CD4-positive, alpha-beta T cell treated with Interleukin-6 for 4 hours (primary cell): ENCODE measurements at regions not wholly inside any gene's neighbourhood (a gene's known extent, or its start where the extent isn't known, plus 50 kb on each side); places are given as distances from the start of the nearest gene placed in this dataset.
"Not testable (repeated sequence)": the region's sequence is repeated elsewhere in the genome, so short reads cannot be mapped to it uniquely, and the experiment has no call there.

Experiments
- DNase-seq: peaks from one replicate; pipeline ENCODE4 v3.0.0-alpha.2; 2020; ENCODE audit warnings: mixed read lengths

DNA sequence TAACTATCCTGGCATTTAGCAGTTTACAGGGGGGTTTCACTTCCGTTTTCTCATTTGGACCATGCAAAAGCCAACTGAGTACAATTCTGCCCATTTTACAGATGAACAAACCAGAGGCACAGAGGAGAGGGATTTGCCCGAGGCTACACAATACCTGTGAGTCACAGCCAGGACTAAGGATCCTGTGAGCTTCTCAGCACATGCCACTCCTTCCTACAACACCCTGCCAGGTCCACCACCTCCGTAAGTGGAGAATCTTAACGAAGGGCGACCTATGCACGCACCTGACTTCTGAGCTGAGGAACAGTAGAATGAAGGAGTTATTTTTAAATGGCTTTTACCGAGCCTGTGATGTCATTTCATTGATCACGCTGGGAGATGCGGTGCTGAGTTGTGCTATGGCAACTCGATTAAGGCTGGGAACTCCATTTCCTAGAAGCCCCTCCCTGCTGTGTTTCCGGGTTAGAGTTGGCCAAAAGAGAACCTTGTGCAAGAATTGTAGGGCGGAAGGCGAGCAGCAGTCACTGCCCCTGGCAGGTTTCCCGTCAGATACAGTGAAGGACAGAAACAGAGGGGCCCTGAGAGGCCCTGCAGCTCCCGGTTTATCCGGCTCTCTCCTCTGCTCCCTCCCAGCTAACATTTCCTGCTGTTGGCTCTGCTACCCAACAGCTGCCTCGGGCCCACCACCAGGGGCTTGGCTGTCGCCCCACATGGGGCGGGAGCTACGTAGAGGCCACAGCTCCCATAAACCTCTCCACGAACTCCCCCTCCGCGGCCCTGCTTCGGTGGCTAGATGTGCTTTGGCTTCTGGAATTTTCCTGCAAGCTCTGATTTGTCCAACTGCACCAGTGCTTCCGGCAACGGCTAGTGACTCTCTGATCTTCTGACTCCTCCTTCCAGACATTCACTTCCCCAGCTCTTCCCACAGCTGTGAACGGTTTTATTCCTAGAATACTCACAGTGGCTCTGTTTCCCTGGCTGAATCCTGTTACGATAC, 75.1 kb upstream of the USP9X start:
- DNase-seq, result peak; percentile 62

DNA sequence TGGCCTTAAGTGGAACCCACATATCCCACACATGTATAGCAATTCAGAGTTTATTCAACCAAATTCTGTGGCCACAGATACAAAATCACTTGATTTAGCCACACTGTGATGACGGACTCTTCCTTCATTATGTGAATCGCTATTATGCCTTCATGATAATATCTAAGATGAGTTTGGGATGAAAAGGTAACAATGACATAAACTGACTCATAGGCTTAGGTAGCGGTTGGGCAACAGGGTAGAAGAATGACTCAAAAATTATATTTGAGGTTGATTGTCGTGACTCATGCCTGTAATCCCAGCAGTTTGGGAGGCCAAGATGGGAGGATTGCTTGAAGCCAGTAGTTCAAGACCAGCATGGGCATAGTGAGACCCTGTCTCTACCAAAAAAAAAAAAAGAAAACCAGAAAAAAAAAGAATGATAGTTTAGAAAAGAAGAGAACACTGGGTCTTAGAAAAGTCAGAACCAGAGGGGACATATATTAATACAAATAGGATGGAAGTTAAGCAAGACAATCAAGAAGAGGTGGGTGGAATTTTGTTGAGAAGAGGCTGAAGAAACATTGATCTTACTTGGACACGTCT, 70.4 kb upstream of the USP9X start:
- no peak for DNase-seq

DNA sequence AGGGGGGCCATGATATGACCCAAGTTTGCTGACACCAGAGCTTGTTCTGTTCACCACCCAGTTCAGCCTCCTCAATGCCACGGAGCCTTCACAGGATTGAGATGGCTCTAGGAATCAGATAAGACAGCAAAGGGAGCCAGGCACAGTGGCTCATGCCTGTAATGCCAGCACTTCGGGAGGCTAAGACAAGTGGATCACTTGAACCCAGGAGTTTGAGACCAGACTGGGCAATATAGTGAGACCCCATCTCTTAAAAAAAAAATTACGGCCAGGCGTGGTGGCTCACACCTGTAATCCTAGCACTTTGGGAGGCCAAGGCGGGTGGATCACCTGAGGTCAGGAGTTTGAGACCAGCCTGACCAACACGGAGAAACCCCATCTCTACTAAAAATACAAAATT, 67.5 kb upstream of the USP9X start:
- DNase-seq, result not testable (repeated sequence)

DNA sequence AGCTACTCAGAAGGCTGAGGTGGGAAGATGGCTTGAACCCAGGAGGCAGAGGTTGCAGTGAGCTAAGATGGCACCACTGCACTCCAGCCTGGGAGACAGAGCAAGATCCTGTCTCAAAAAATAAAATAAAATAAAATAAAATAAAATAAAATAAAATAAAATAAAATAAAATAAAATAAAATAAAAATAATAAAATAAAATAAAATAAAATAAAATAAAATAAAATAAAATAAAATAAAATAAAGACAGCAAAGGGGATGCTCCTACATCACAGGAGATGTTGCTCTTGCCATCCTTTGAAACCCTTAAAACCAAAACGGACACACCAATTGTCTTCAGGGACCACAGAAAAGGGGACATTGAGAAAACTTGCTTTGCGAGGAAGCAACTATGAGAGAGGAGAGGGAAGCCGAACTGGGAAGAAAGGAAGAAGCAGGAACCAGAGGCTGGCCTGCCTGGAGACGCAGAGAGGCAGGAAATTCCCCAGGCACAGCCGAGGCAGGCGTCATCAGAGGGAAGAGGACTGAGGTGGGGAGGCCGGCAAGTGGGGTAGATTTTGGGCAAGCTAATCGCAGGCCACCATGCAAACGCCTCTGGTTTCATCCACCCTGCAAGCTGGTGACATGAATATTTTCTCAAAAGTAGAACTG, 66.7 kb upstream of the USP9X start:
- DNase-seq, result not testable (repeated sequence)

DNA sequence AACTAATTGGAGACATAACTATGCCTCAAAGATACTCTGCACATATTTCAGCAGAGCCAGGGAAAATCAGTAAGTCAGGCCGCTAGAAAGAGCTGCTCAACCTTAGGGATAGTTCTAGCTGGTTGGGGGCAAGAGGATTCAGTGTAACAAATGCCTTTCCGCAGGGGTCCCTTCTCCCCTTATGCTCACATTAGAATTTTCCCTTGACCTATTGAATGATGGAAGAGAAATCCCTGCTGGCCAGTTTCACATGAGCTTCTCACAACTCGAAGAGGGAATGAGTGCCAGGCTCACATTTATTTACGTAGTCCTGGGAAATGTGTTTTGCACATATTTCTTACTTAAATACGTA, 66.2 kb upstream of the USP9X start:
- no peak for DNase-seq

DNA sequence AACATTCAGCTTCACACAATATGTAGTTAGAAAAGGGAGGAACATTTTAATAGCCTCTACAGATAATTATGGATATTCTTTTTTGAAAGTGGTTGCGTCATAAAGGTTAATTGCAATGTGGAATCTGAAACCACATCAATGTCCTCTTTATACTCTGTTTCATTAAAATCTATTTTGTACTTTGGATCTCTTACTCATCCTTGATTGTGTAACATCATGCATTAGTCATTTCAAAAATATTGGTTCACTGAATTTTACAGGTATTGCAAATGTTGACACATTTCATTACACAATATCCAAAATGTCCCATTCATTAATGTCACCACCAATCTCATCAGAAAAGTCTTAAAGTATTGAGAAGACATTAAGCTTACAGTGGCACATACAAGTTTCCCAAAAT, 62.7 kb upstream of the USP9X start:
- no peak for DNase-seq

DNA sequence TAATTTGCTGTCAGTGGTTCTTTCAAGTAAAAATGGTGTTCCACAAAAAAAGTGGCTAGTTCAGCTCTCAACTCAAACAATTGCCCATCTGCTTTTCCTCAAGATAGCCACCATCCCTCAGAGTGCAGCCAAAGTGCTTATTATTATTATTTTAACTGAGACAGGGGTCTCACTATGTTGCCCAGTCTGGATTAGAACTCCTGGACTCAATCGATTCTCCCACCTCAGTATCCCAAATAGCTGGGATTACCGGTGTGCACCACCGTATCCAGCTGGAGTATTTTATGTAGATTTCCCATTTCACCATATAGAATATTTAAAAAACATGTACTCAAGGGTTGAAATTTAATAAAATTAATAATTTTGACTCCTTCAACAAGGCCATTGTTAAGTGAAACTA, 62.1 kb upstream of the USP9X start:
- DNase-seq, result no peak

DNA sequence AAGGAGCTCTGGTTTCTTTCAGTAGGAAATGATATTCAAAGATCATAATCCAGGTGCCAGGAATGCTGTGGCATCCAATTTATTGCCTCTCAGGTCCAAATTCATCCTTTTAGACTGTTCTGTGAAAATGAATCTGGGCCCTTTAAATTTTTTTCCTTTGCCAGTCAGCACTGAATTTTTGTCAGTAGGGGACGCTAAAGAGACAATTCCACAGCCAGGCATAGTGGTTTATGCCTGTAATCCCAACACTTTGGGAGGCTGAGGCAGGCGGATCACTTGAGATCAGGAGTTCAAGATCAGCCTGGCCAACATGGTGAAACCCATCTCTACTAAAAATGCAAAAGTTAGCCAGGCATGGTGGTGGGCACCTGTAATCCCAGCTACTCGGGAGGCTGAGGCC, 60.9 kb upstream of the USP9X start:
- not testable (repeated sequence) for DNase-seq

DNA sequence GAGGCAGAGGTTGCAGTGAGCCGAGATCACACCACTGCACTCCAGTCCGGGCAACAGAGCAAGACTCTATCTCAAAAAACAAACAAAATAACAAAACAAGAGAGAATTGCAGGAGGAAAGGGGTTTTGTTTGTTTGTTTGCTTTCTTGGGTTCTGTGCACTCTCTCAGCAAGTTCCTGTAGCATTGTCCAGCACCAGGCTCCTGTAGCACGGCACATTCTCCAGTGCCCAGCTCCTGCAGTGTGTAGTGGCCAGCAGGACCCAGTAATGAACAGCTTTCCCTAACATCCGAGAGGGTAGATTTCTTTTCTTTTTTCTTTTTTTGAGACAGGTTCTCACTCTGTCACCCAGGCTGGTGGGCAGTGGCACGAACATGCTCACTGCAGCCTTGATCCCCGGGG, 60.5 kb upstream of the USP9X start:
- DNase-seq, result no peak

DNA sequence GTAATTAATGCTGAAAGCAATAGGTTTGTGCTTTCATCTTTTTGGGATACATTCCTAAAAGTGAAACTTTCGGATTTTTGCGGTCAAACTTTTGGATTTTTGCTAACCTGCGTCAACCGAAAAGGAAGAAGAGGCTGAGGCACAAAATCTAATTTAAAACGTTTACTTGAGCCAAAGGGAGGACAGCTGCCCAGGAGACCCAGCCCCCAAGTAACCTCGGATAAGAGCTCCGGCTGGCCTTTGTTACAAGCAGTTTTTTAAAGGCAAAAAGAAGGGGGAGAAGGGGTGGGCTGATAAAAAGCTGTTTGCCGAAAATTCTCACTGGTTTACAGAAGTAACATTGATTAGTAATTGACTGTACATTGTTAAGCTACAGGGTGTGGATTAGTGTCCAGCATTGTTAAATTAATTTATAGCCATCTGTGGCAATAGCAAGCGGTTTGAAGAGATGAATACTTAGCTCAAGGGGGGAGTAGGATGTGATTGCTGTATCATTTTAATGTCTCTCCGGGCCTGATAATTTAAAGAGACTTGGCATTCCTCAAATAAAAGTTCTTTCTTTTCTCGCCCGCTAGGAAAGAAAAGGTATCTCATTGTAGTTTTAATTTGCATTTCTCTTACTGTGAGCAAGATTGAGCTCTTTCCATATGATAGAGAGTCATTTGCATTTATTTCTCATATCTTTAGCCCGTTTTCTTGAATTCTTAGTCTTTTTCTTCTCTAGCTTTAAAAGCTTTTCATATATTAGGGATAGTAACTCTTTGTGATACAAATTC, 59.1 kb upstream of the USP9X start:
- no peak for DNase-seq

DNA sequence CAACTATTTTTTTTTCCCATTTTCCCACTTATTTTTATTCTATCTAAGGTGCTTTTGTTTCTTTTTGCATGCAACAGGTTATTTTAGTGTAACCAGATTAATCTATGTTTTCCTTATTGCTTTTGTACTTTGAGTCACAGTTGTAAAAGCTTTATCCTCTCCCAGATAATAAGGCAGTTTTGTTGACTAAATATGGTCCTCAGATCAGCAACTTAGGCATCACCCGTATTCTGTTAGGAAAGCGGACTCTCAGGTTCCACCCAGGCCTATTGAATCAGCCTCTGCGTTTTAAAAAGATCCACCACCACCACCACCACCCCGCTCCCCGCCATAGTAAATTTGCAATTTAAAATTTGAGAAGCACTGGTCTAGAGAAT, 58.6 kb upstream of the USP9X start:
- no peak for DNase-seq

DNA sequence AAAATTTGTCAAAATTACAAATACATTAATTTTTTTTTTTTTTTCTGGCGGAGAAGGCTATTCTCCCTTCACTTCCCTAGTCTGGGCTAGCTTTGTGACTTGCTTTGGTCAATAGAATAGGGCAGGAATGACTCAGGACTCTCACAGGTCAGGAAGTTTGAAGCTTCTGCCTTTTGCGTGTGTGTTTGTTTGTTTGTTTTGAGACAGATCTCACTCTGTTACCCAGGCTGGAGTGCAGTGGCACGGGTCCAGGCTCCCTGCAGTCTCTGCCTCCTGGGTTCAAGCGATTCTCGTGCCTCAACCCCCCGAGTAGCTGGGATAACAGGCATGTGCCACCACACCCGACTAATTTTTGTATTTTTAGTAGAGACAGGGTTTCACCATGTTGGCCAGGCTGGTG, 55.9 kb upstream of the USP9X start:
- DNase-seq, result no peak

DNA sequence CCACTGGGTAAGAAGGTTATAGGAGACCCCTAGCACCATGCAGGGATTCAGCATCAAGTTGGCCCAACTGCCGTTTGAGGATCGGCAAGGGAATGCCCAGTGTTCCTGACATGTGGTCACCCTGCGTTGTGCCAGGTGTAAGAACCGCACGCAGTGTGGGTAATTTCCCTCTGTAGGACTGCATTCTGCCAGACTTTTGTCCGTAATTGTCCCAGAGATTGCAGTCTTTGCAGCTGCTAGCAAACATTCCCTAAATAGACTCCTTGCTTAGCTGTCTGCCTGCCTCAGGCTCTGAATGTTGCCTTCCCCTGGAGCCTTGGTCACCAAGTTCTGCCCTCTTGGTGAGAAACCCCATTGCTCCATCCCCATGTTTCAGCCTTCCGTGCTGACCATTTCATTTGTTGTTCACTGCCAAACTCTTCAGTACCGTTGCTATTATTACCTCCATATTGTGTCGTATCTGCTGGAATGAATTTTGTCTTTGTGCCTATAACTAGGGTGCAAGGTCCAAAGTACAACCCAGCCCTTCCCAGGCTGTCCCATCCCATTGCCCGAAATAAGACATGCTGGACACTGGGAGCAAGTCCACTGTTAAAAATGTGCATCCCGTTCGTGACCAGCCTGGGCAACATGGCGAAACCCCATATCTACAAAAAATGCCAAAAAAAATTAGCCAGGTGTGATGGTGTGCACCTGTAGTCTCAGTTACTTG, 53.8 kb upstream of the USP9X start:
- no peak for DNase-seq

DNA sequence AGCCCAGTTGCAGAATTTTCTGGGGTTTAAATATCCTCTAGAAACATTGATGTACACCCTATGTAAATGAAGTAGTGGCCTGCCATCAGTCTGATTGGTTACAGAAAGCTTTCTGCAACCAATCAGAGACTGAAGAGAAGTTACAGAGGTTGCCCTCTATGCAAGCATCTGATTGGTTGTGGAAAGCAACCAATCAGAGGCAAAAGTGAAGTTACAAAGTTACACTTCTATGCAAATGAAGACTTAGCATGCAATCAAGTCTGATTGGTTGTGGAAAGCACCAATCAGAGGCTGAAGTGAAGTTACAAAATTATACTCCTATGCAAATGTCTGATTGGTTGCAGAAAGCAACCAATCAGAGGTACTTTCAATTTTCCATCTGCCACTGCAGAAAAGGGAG, 51.9 kb upstream of the USP9X start:
- DNase-seq, result no peak

DNA sequence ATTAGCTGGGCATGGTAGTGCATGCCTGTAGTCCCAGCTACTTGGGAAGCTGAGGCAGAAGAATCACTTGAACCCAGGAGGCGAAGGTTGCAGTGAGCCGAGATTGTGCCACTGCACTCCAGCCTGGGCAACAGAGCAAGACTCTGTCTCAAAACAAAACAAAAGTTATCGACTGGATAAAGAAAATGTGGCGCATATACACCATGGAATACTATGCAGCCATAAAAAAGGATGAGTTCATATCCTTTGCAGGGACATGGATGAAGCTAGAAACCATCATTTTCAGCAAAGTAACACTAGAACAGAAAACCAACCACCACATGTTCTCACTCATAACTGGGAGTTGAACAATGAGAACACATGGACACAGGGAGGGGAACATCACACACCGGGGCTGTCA, 50.3 kb upstream of the USP9X start:
- not testable (repeated sequence) for DNase-seq
